ENCODE measurements at regions not wholly inside any gene's neighbourhood (a gene's known extent, or its start where the extent isn't known, plus 50 kb on each side); places are given as distances from the start of the nearest gene placed in this dataset.

GRCh38 chr7:53191836-53192443, 156.5 kb downstream of the POM121L12 start:
- DNase-seq (ENCODE audit: low read depth, low spot score) (no peak), ATAC-seq (no peak)
- H3K4me1 ChIP-seq (ENCODE audit: control insufficient read depth in 1 of 2, insufficient read depth in 2 of 2, low read length in 2 of 2): no peaks in the 10 kb centered on the region
- no peak for TF ChIP-seq POLR2AphosphoS5 (IDR thresholded peaks at IDR 0.05; ENCODE audit: low read depth, low read length)
- intact Hi-C loops (cut with micrococcal nuclease): no loop called here
- H3K9ac ChIP-seq (ENCODE audit: low read length): no peak overlapping the region
- no peaks in the 10 kb centered on the region for H3K79me2 ChIP-seq (ENCODE audit: insufficient read depth, low read length)
- H4K20me1 ChIP-seq (ENCODE audit: insufficient read depth): no peaks in the 10 kb centered on the region
- H3K27ac ChIP-seq (ENCODE audit: low read depth, low read length): no peak overlapping the region
- H3K4me2 ChIP-seq (ENCODE audit: low read length): no peak overlapping the region
- BruUV-seq (replicated peaks): no TSS peak
- RAD21 ChIA-PET (ENCODE audit: low non-redundant PET in 1 of 2, low total read pairs in 2 of 2, uncharacterized antibody in 2 of 2, unreplicated experiment in 2 of 2): no interaction called here
- CTCF ChIA-PET: no interaction called here
- H2AFZ ChIP-seq (ENCODE audit: low read depth, low read length, poor library complexity, severe bottlenecking): no peak overlapping the region
- no peaks in the 10 kb centered on the region for H3K27me3 ChIP-seq (ENCODE audit: insufficient read depth, low read length)
- H3K4me3 ChIP-seq (replicated peaks in 1 of 2; ENCODE audit: low read depth in 1 of 2, low read length in 2 of 2): no peak overlapping the region
- H3K36me3 ChIP-seq (ENCODE audit: control insufficient read depth in 1 of 2, insufficient read depth in 2 of 2, low read length in 2 of 2): no peaks in the 10 kb centered on the region
- peaks cover 0 to 15% of the 10 kb centered on the region in 2 experiments; a peak in 2 of 4 replicates for H3K9me3 ChIP-seq (ENCODE audit: control insufficient read depth in 1 of 2, insufficient read depth in 1 of 2, low read depth in 1 of 2, low read length in 2 of 2)
- POLR2A ChIA-PET: no interaction called here
- H3K9me2 ChIP-seq (ENCODE audit: insufficient read depth): no peaks in the 10 kb centered on the region

- no peak overlapping the region for H3K9ac ChIP-seq (ENCODE audit: low read length)
- H3K4me1 ChIP-seq (ENCODE audit: control insufficient read depth in 1 of 2, insufficient read depth in 2 of 2, low read length in 2 of 2): no peaks in the 10 kb centered on the region
- ChIA-PET POLR2A (no interaction called here), CTCF (no interaction called here), RAD21 (ENCODE audit: low non-redundant PET in 1 of 2, low total read pairs in 2 of 2, uncharacterized antibody in 2 of 2, unreplicated experiment in 2 of 2) (no interaction called here)
- H3K36me3 ChIP-seq (ENCODE audit: control insufficient read depth in 1 of 2, insufficient read depth in 2 of 2, low read length in 2 of 2): no peaks in the 10 kb centered on the region
- H2AFZ ChIP-seq (ENCODE audit: low read depth, low read length, poor library complexity, severe bottlenecking): no peak overlapping the region
- BruUV-seq (replicated peaks): no TSS peak
- no peak overlapping the region for H3K4me3 ChIP-seq (replicated peaks in 1 of 2; ENCODE audit: low read depth in 1 of 2, low read length in 2 of 2)
- H3K79me2 ChIP-seq (ENCODE audit: insufficient read depth, low read length): no peaks in the 10 kb centered on the region
- H3K27ac ChIP-seq (ENCODE audit: low read depth, low read length): no peak overlapping the region
- no peak overlapping the region for H3K4me2 ChIP-seq (ENCODE audit: low read length)
- no peaks in the 10 kb centered on the region for H4K20me1 ChIP-seq (ENCODE audit: insufficient read depth)
- TF ChIP-seq ZFX (IDR thresholded peaks at IDR 0.05) (no peak), JUND (IDR thresholded peaks at IDR 0.05) (no peak), MAX (IDR thresholded peaks at IDR 0.05) (no peak), SP1 (IDR thresholded peaks at IDR 0.05; ENCODE audit: low read depth) (no peak), YY1 (IDR thresholded peaks at IDR 0.05; ENCODE audit: extremely low read depth, insufficient replicate concordance, low read depth, low read length) (no peak), ZBTB33 (IDR thresholded peaks at IDR 0.05; ENCODE audit: extremely low read depth, insufficient replicate concordance, low read length) (no peak), SRF (IDR thresholded peaks at IDR 0.05; ENCODE audit: low read depth) (no peak), FOSL1 (IDR thresholded peaks at IDR 0.05; ENCODE audit: low read depth) (no peak)
- no peak for DNase-seq (ENCODE audit: low read depth, low spot score)
- H3K9me3 ChIP-seq (ENCODE audit: control insufficient read depth in 1 of 2, insufficient read depth in 1 of 2, low read depth in 1 of 2, low read length in 2 of 2): peaks cover 7 to 15% of the 10 kb centered on the region in 2 experiments; a peak in 2 of 4 replicates
- intact Hi-C loops (cut with micrococcal nuclease): no loop called here
- no peaks in the 10 kb centered on the region for H3K9me2 ChIP-seq (ENCODE audit: insufficient read depth)
- no peak for ATAC-seq
- H3K27me3 ChIP-seq (ENCODE audit: insufficient read depth, low read length): no peaks in the 10 kb centered on the region
These were observed 169.6 kb downstream of the POM121L12 start for GRCh38 chr7:53205006-53205405.

All from HCT116 (cell line).